ENCODE measurements at regions not wholly inside any gene's neighbourhood (a gene's known extent, or its start where the extent isn't known, plus 50 kb on each side); places are given as distances from the start of the nearest gene placed in this dataset.

DNA sequence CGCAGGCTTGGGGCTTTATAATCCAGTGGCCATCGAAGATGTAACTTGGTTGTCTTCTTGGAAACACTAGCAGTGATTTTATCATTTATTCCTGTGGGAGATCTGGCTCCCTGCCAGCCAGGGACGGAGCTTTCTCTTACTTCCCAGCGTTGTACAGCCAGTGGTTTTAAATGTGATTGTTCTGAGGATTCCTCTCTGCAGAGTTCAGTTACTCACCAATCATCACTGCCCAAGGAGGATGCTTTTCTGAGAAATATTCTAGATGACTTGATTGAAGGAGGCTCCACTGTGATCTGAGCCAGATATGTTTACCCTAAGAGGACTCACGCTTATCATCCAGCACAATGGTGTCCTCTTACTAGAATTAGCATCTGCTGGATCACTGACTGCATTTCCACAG, 744.3 kb downstream of the RNF144A start:
- no peak for TF ChIP-seq POLR2A (IDR thresholded peaks at IDR 0.05)
- TF ChIP-seq, protein P1, sequence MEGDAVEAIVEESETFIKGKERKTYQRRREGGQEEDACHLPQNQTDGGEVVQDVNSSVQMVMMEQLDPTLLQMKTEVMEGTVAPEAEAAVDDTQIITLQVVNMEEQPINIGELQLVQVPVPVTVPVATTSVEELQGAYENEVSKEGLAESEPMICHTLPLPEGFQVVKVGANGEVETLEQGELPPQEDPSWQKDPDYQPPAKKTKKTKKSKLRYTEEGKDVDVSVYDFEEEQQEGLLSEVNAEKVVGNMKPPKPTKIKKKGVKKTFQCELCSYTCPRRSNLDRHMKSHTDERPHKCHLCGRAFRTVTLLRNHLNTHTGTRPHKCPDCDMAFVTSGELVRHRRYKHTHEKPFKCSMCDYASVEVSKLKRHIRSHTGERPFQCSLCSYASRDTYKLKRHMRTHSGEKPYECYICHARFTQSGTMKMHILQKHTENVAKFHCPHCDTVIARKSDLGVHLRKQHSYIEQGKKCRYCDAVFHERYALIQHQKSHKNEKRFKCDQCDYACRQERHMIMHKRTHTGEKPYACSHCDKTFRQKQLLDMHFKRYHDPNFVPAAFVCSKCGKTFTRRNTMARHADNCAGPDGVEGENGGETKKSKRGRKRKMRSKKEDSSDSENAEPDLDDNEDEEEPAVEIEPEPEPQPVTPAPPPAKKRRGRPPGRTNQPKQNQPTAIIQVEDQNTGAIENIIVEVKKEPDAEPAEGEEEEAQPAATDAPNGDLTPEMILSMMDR (IDR thresholded peaks at IDR 0.05): no peak
